Bronchial epithelial cell (primary cell): ENCODE measurements at regions not wholly inside any gene's neighbourhood (a gene's known extent, or its start where the extent isn't known, plus 50 kb on each side); places are given as distances from the start of the nearest gene placed in this dataset.

Source experiments
- DNase-seq: peaks from one replicate; pipeline ENCODE4 v3.0.0-alpha.2; 2010; ENCODE audit warnings: low read depth
- FAIRE-seq: peaks from 2 replicates; lab custom pipeline; 2011; peaks lifted over from hg19 to GRCh38; lab: Jason Lieb, UNC
- H3K27me3 ChIP-seq: 2 replicates; pipeline ENCODE4 v1.5.1; 2011; ENCODE audit warnings: low read length; ENCODE audit not compliant: control insufficient read depth, insufficient read depth
- H3K36me3 ChIP-seq: 2 replicates; pipeline ENCODE4 v1.5.1; 2011; ENCODE audit warnings: low read length; ENCODE audit not compliant: control insufficient read depth, insufficient read depth
- H3K4me3 ChIP-seq: 2 replicates; pipeline ENCODE4 v1.5.1; 2011; ENCODE audit warnings: mild to moderate bottlenecking, low read depth, low read length, control low read depth
- TF ChIP-seq, protein P1 (sequence below): IDR thresholded peaks from 2 replicates; pipeline ENCODE4 v1.5.1; 2011; ENCODE audit warnings: mild to moderate bottlenecking, moderate library complexity, low read length, control low read depth, inconsistent platforms; ENCODE audit not compliant: insufficient read depth, severe bottlenecking

DNA sequence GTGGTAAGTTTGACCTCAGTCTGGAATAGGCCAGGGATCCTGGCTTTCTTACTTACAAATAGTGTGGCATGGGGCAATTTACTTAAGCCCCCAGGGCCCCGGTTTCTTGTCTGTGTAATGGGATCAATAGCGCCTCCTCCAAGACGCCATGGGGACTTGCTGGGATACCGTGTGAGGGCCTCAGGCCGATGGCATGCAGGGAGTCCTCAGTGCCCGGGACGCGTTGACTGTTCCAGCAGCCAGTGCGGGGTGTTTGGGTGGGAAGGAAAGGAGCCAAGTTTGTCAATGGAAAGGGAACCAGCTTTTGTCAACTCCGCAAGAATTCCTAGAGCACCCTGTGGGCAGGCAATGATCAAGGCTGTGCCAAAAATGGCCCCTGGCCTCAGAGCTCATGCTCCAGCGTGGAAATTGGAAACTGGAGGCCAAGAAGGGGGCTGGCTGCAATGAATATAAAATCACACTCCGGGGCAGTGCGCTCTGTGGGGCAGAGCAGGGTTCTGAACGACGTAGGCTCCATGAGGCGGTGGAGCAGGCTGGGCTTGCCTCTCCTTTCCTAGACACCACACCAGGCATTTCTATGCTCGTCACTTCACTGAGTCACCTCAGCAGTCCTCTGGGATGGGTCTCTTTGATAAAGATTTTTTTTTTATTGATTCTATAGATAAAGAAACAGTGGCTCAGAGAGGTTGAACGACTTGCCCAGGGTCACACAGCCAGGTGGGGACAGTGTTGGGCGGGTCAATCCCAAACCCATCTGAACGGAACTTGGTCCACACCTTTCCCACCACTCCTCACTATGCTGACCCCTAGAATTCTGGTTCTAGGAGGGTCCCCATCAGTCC lies 56.7 kb upstream of the ASAP2 start:
- Histone ChIP-seq H3K36me3 (no peaks in the 10 kb centered on the region), H3K4me3 (no peak overlapping the region), H3K27me3 (no peaks in the 10 kb centered on the region)
- FAIRE-seq, result no peak
- DNase-seq, result no peak
- TF ChIP-seq, protein P1, sequence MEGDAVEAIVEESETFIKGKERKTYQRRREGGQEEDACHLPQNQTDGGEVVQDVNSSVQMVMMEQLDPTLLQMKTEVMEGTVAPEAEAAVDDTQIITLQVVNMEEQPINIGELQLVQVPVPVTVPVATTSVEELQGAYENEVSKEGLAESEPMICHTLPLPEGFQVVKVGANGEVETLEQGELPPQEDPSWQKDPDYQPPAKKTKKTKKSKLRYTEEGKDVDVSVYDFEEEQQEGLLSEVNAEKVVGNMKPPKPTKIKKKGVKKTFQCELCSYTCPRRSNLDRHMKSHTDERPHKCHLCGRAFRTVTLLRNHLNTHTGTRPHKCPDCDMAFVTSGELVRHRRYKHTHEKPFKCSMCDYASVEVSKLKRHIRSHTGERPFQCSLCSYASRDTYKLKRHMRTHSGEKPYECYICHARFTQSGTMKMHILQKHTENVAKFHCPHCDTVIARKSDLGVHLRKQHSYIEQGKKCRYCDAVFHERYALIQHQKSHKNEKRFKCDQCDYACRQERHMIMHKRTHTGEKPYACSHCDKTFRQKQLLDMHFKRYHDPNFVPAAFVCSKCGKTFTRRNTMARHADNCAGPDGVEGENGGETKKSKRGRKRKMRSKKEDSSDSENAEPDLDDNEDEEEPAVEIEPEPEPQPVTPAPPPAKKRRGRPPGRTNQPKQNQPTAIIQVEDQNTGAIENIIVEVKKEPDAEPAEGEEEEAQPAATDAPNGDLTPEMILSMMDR, result no peak

DNA sequence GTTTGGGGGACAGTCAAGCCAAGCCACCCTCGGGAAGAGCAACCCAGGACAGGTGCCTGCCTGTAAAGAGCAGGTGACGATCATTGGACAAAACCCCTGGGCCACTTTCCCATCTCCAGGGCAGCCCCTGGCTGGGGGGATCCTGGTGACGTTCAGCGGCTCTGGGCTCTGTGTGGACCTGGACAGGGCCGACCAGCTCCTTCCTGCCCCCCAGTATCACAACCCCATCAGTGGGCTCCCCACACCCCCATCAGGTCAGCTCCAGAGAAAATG lies 57.3 kb upstream of the ASAP2 start:
- H3K27me3 ChIP-seq, result no peaks in the 10 kb centered on the region
- H3K4me3 ChIP-seq, result no peak overlapping the region
- H3K36me3 ChIP-seq, result no peaks in the 10 kb centered on the region
- no peak for FAIRE-seq
- no peak for DNase-seq
- TF ChIP-seq, protein P1, result no peak

DNA sequence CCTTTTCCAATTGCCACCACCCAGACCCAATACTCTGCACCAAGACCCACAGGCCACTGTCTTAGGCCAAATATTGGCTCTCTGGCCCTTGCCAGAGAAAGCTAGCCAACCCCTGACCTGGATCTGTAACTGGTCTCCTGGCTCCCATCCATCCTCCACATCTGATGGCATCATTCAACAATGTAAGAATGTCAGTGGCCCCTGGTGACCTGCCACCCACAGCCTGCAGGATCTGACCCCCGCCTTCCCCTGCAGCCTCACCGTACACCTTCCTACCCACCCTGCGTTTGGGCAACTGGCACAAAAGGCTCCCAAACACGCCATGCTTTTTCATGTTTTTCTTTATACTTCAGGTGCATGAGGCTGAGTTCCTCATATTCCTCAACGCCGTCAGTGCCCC lies 60.0 kb upstream of the ASAP2 start:
- FAIRE-seq (no peak), DNase-seq (no peak)
- TF ChIP-seq, protein P1, result no peak
- Histone ChIP-seq H3K4me3 (no peak overlapping the region), H3K27me3 (no peaks in the 10 kb centered on the region), H3K36me3 (no peaks in the 10 kb centered on the region)

DNA sequence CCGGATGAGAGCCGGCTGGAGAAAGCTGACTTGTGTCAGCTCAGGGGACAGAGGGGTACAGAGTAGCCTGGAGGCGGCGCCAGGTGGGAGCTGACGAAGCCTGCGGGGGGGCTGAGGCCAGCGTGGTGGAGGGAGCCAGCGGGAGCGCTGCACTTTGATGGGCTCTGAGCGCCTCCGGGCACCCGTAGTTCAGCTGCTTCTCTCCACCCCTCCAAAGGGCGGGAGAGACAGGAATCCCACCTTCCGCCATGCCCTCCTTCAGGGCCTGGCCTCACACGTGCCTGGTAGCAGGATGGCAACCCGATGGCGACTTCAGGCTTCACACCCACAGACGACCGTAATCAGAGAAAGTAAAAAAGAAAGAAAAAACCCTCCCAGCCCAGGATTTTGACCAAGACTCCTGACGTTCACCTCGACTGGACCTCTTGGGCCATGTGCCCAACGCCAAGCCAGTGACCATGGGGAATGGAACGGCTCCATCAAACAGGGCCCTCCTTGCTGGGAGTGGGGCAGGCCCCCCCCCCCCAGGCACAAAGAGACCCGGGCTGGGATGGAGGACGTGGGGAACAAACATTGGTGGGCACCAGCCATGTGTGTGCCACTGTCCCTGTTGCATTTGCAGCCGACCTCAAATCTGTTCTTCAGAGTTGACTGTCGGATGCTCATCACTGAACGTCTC lies 60.7 kb upstream of the ASAP2 start:
- Histone ChIP-seq H3K27me3 (no peaks in the 10 kb centered on the region), H3K4me3 (no peak overlapping the region), H3K36me3 (no peaks in the 10 kb centered on the region)
- no peak for DNase-seq
- TF ChIP-seq, protein P1, result no peak
- no peak for FAIRE-seq

DNA sequence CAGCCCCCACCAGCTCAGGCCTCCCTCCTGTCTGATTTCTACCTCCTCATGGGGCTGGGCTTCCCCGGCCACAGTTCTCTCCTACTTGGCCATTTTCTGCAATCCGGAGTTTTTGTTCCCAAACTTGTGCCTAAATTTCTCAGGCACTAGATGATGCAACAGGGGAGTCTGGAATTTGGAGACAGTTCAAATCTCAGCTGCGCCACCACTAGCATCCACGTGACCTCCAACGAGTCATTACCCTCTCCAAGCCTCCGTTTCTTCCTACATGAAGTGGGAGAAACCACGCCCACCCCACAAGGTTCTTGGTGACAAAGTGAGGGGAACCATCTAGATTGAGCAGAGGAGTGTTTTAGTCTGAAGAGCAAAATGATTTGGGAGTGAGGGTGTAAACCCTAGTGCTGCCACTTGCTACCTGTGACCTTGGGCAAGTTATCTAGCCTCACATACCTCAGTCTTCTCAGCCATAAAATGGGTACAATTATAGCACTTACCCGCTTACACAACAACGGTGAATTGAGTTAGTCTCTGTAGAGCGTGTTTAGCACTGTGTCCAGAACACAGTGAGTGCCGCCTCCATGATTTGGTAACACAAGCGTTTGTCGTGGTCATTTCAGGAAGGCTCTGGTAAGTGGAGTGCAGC lies 61.4 kb upstream of the ASAP2 start:
- H3K4me3 ChIP-seq, result no peak overlapping the region
- H3K27me3 ChIP-seq, result no peaks in the 10 kb centered on the region
- TF ChIP-seq, protein P1, result no peak
- no peak for FAIRE-seq
- no peak for DNase-seq
- no peaks in the 10 kb centered on the region for H3K36me3 ChIP-seq
